ENCODE measurements at regions not wholly inside any gene's neighbourhood (a gene's known extent, or its start where the extent isn't known, plus 50 kb on each side); places are given as distances from the start of the nearest gene placed in this dataset.
A peak's percentile ranks its signal among the peaks of the same experiment; 100 is the strongest.

DNA sequence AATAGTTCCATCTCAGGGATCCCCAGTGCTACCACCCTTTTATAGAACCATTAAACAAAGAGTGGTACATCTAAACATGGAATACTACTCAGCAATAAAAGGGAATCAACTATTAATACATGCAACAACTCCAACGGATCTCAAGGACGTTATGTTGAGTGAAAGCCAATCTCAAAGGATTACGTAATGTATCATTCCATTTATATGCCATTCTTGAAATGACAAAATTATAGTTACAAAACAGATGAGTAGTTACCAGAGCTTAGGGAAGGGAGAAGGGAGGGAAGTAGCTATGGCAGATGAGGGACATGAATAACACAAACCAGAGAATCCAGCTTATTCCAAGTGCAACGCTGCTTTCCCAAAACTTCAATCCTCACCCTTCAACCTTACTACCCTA, 69.5 kb downstream of the ACTL7B start:
- Histone ChIP-seq H3K27ac (no peak overlapping the region), H3K9me3 (replicated peaks in 1 of 3) (no peaks in the 10 kb centered on the region), H3K4me3 (no peak overlapping the region), H3K27me3 (peaks cover 4% of the 10 kb centered on the region), H3K4me1 (replicated peaks in 1 of 2) (peaks cover 0 to 8% of the 10 kb centered on the region in 2 donors), H3K36me3 (replicated peaks in 1 of 2) (no peaks in the 10 kb centered on the region)
- no peak for DNase-seq
- intact Hi-C loops (cut with DNase I), result no loop called here
- 44 to 60% (median 51%) methylated on average over 4 of the region's 4 CpGs for WGBS, 4 donors
- TF ChIP-seq POLR2A (IDR thresholded peaks at IDR 0.05), result no peak
- TF ChIP-seq, protein P1, sequence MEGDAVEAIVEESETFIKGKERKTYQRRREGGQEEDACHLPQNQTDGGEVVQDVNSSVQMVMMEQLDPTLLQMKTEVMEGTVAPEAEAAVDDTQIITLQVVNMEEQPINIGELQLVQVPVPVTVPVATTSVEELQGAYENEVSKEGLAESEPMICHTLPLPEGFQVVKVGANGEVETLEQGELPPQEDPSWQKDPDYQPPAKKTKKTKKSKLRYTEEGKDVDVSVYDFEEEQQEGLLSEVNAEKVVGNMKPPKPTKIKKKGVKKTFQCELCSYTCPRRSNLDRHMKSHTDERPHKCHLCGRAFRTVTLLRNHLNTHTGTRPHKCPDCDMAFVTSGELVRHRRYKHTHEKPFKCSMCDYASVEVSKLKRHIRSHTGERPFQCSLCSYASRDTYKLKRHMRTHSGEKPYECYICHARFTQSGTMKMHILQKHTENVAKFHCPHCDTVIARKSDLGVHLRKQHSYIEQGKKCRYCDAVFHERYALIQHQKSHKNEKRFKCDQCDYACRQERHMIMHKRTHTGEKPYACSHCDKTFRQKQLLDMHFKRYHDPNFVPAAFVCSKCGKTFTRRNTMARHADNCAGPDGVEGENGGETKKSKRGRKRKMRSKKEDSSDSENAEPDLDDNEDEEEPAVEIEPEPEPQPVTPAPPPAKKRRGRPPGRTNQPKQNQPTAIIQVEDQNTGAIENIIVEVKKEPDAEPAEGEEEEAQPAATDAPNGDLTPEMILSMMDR (IDR thresholded peaks at IDR 0.05), result no peak

DNA sequence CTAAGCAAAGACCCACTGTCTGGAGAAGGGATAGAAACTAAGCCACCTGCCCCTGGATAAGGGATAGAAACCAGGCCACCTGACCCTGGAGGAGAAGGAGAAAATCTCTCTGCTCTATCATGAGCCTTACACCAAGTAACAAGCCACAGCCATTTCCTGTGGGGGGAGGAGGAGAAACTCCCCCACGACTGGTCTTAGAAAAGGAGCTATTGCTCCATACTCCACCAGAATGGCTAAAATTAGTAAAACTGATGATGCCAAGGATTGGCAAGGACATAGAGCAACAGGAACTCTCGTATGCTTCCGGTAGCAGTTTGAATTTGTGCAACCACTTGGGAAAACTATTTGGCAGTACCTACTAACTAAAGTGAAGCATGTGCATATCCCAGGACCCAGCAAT, 70.8 kb downstream of the ACTL7B start:
- intact Hi-C loops (cut with DNase I), result no loop called here
- Histone ChIP-seq H3K27ac (no peak overlapping the region), H3K4me3 (no peak overlapping the region), H3K27me3 (peaks cover 4% of the 10 kb centered on the region), H3K36me3 (replicated peaks in 1 of 2) (no peaks in the 10 kb centered on the region), H3K4me1 (replicated peaks in 1 of 2) (peaks cover 0 to 8% of the 10 kb centered on the region in 2 donors), H3K9me3 (replicated peaks in 1 of 3) (no peaks in the 10 kb centered on the region)
- DNase-seq, result peak in 3 of 7 donors; percentile 13 to 34 (median 22)
- 32 to 47% (median 46%) methylated on average over 3 of the region's 3 CpGs for WGBS, 4 donors
- TF ChIP-seq, protein P1 (IDR thresholded peaks at IDR 0.05), result no peak
- TF ChIP-seq POLR2A (IDR thresholded peaks at IDR 0.05), result no peak

GRCh38 chr9:108783731-108784495, 71.9 kb downstream of the ACTL7B start:
- no peaks in the 10 kb centered on the region for H3K9me3 ChIP-seq (replicated peaks in 1 of 3)
- H3K27me3 ChIP-seq, result peaks cover 4% of the 10 kb centered on the region
- no peak overlapping the region for H3K27ac ChIP-seq
- no peak overlapping the region for H3K4me3 ChIP-seq
- H3K36me3 ChIP-seq (replicated peaks in 1 of 2), result no peaks in the 10 kb centered on the region
- 56 to 71% (median 64%) methylated on average over 14 of the region's 14 CpGs for WGBS, 4 donors
- H3K4me1 ChIP-seq (replicated peaks in 1 of 2), result peaks cover 0 to 8% of the 10 kb centered on the region in 2 donors
- TF ChIP-seq POLR2A (IDR thresholded peaks at IDR 0.05), result no peak
- TF ChIP-seq, protein P1 (IDR thresholded peaks at IDR 0.05), result no peak
- no peak for DNase-seq
- intact Hi-C loops (cut with DNase I), result no loop called here

GRCh38 chr9:108783326-108783725, 72.5 kb downstream of the ACTL7B start:
- DNase-seq, result no peak
- H3K27ac ChIP-seq, result no peak overlapping the region
- no peak overlapping the region for H3K4me3 ChIP-seq
- H3K9me3 ChIP-seq (replicated peaks in 1 of 3), result no peaks in the 10 kb centered on the region
- intact Hi-C loops (cut with DNase I), result no loop called here
- H3K27me3 ChIP-seq, result peaks cover 4% of the 10 kb centered on the region
- WGBS, 4 donors, result 56 to 72% (median 64%) methylated on average over 6 of the region's 6 CpGs
- peaks cover 0 to 8% of the 10 kb centered on the region in 2 donors for H3K4me1 ChIP-seq (replicated peaks in 1 of 2)
- no peaks in the 10 kb centered on the region for H3K36me3 ChIP-seq (replicated peaks in 1 of 2)
- TF ChIP-seq, protein P1 (IDR thresholded peaks at IDR 0.05), result no peak
- TF ChIP-seq POLR2A (IDR thresholded peaks at IDR 0.05), result no peak

Data from adrenal gland (tissue), 9 donors.